ENCODE measurements at regions not wholly inside any gene's neighbourhood (a gene's known extent, or its start where the extent isn't known, plus 50 kb on each side); places are given as distances from the start of the nearest gene placed in this dataset.
A peak's percentile ranks its signal among the peaks of the same experiment; 100 is the strongest.

DNA sequence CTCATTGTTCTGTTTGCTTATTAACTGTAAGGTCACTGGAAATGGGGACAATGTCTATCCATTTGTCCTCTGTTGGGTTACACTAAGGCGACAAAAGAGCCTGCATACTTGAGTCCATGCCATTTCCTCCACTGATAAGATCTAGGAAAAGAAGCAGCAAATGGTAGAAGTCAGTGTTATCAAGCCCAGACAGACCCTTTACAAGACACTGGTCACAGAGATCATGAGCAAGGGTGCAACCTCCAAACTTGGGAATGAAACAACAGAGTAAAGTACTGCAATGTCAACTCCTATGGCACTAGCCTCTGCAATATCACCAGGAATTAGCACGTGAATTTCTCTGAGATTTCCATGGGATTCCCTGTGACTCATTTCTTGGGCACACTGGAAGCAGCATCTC lies 126.9 kb downstream of the ID4 start:
- DNase-seq, result no peak

DNA sequence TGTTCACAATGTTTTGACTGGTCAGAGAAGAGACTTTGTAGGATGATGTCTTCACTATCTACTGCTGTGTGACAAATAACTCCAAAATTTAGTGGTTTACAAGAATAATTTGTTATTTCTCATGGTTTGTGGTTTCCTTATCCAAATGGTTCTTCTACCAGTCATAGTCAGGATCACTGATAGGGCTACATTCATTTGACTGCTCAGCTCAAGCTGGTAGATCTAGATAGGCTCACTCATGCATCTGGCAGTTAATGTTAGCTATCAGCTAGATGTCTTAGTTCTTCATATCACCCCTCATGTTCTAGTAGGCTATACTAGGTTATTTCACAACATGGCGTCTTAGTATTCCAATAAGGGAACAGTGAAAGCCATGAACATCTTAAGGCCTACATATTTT lies 131.0 kb downstream of the ID4 start:
- intact Hi-C loops (cut with DNase I), result no loop called here
- no peak for DNase-seq

More for the DNA sequence above, 126.9 kb downstream of the ID4 start:
- intact Hi-C loops (cut with DNase I), result no loop called here

DNA sequence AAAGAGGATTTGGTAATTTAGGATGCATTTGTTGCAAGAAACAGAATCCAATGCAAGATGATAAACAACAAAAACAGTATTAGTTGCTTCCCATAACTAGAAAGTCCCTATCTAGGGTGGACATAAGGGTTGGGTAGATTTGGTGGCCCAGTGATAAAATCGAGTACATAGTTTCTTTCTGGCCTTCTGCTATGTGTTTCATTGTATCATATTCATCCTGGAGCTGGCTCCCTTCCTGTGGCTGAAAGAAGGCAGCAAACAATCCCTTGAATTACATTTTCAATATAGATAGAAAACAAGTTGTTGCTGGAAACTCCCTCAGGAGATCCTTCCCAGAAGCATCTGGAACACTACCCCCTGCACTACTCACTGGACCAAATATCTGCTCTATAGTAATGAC lies 135.1 kb downstream of the ID4 start:
- intact Hi-C loops (cut with DNase I), result no loop called here
- no peak for DNase-seq

DNA sequence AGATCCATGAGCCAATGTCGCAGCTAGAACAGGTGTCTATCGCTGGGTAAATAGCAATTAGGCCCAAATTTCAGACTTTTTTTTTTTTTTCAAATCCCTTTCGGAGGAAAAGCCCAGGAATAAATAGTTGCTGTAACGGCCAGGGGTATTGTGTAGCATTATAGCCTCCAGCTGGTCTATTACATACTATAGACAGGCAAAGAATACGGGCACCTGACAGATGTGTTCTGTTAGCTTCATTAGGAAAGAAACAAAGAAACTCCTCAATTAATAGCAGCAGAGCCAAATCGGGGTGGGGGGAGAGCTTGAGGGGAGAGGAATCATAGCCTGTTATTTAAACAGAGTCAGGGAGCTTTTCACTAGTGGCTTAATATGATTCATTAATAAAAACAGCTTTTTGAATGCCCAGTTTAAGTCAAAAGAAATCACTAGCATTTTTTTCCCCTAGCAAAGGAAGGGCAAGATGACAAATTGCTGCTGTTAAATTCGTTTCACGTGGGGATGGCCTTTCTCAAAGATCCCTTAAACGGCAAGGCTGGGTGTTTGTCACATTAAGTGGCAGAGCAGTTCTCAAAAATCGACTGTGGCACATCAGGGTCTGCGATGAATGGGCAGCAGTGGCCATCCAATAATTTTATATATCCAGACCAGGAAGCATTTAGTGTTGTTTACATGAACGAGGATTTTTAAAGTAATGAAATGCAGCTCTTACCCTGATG lies 139.4 kb downstream of the ID4 start:
- DNase-seq, result no peak
- intact Hi-C loops (cut with DNase I), result no loop called here

DNA sequence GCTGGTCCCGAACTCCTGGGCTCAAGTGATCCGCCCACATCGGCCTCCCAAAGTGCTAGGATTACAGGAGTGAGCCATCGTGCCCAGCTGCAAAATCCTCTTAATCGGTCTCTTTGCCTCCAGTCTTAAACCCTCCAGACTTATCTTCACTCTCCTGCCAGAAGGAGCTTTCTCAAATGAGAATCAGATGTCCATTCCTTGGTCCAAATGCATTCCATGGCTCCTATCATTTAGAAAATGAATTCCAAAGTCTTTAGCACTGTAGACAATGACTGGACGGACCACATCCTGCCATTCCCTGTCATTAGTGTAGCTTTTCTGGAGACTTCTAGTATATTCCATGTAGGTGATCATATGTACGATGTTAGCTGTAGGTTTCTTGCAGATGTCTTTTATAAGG lies 141.9 kb downstream of the ID4 start:
- no peak for DNase-seq
- intact Hi-C loops (cut with DNase I), result no loop called here

DNA sequence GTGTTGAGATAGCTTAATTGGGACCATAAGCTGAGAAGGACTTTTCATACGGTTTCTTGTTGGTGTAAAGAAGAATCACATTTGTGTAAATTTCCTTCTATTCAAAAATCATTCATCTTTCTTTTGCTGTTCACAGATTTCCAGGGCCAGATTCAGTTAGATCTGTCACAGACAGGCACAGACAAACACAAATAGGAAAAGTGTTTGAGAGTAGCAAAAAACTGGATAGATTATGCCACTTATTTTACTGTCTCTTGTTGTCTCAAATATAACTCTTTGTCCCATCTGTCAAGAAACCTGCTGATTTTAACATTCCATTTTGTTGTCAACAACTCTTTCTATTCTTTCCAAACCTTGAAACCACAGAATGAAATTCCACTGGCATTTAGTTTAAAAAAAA lies 142.8 kb downstream of the ID4 start:
- no peak for DNase-seq
- intact Hi-C loops (cut with DNase I), result no loop called here

DNA sequence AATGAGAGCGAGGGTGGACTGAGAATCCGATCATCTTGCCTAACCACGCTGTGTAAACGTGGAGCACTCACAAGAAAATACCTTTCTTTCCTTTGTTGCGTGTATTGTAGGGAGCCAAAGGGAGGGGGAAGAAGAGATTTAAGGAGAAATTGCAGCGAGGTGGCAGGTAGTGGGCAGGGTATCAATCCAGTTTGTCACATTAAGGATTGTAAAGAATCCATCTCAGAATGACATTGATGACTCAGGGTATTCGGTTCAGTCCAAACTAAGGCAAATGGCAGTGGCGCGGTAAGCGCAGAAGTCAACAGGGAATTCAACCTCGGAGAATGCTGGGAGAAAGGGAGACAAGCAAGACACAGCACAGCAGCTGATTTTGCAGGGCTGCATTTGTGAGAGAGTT lies 146.2 kb downstream of the ID4 start:
- peak in 38 of 42 donors; percentile 3 to 81 (median 42) for DNase-seq
- intact Hi-C loops (cut with DNase I), result no loop called here

DNA sequence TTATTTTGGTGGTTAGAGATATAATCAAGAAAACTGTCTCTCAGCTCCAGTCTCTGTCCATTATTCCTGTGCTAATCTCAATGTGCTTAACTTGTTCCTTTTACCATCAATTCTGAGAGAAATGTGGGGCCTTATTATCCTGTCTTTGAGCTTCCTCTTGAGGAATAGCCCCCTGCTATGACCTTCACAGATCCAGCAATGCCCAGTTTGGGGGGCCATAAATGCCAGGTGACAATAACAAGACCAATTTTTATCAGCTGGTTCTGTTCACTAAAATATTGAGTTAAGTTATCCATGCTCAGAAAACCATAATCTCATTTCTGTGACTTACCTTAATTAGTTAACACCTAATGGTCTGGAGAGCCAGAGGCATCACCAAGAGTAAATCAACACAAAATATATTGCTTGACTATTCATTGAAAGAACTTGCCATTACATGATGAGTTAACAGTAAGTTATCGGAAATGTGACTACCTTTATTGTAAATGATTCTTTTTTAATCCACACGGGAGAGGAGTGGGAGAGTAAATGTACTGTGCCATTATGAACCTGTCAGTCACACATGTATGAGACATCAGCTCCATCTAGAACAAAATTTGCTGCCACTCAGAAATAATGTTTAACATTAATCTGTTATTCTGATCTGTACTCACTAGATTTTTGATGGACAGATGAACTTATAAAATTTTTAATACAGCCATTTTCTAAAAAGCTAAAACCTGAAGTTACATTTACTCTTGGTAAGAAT lies 149.7 kb downstream of the ID4 start:
- intact Hi-C loops (cut with DNase I), result no loop called here
- peak in 3 of 42 donors; percentile 16 to 36 (median 16) for DNase-seq

DNA sequence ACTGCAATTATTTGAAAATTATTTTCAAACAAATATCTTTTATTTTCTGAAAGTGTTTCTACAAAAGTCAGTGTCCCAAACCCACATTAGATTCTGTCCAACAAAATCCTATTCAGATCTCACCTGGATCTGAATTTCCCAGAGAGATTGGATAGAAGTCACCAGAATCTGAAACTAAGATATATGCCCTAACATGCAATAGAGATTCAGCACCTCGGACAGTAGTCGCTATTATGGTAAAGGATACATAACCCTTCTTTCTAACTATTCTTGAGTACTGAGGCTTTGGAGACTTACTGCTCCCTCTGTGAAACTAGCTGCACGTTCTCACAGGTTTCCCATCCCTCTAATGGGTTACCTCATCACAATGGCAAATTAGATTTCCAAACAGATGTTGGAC lies 151.4 kb downstream of the ID4 start:
- intact Hi-C loops (cut with DNase I), result no loop called here
- no peak for DNase-seq

DNA sequence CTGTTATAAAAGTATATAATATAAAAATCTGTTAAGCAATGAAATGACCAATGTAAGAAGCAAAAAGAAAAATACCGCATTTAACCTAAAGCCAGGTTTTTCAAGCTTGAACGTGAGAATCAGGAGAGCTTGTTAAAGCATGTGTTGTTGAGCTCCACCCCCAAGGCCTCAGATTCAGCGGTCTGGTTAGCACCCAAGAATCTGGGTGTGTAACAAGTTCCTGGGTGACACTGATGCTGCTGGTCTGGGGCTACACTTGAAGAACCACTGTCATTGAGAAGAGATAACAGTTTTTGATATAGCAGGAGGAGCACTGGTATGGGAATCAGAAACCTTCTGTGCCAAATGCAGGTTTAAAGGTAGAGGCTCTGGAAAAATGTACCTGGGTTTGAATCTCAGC lies 154.0 kb downstream of the ID4 start:
- no peak for DNase-seq
- intact Hi-C loops (cut with DNase I), result no loop called here

DNA sequence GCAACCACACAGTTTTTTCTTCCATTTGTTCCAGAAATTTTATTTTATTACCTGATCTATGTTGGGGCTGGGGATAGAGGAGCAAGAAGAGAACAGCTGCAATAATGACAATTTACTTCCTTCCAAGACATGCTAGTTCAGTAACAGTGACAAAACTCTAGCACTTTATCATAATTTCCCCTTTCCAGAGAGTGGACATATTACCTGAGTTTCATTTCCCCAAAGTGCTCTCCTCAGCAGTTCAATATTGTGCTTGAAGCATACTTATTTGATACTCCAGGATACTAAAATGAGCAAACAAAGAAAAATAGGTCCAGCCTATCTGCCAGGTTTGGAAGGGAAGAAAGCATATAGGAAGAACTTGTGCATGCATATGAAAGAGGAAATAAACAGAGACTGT lies 157.7 kb downstream of the ID4 start:
- intact Hi-C loops (cut with DNase I), result no loop called here
- no peak for DNase-seq

DNA sequence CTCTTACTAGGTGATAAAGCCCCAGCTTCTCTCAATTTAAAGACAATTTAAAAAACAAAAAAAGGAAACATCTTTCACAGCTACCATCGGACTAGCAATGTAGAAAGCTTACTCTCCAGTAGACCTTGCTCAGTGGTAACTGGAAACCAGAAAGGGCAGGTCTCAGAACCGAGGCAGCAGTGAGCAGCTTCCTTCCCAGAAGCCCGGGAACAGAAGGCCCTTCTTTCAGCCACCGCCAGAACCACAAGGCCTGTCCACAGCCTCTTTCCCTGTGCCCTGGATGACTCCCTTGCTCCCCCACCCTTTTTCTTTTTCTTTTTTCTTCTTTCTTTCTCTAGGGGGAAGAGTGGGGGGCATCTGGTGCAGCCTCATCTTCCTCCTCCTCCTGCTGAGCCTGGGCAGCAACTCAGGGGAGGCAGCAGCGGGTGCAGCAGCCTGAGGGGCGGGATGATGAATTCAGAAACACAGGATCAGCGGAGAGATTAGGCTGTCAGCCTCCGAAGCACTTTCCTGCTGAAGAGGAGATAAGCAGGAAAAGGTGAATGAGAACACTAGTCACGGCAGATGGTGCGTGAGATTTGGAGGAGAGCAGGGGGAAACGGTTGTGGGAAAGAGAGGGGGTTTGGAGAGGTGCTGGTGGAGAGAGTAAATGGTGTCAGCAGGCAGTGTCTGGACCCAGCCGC lies 158.5 kb downstream of the ID4 start:
- intact Hi-C loops (cut with DNase I), result no loop called here

DNA sequence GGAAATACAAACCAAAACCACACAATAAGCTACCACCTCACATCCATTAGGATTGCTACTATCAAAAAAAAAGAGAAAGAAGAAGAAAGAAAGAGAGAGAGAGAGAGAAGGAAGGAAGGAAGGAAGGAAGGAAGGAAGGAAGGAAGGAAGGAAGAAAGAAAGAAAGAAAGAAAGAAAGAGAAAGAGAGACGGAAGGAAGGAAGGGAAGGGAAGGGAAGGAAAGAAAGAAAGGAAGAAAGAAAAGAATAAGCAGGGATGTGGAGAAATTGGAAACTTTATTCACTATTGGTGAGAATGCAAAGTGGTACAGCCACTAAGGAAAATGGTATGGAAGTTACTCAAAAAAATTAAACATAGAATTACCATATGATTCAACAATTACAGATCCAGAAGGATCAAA lies 159.9 kb downstream of the ID4 start:
- intact Hi-C loops (cut with DNase I), result no loop called here
- DNase-seq, result no peak

More for the DNA sequence above, 158.5 kb downstream of the ID4 start:
- peak in 10 of 42 donors; percentile 10 to 56 (median 36) for DNase-seq

DNA sequence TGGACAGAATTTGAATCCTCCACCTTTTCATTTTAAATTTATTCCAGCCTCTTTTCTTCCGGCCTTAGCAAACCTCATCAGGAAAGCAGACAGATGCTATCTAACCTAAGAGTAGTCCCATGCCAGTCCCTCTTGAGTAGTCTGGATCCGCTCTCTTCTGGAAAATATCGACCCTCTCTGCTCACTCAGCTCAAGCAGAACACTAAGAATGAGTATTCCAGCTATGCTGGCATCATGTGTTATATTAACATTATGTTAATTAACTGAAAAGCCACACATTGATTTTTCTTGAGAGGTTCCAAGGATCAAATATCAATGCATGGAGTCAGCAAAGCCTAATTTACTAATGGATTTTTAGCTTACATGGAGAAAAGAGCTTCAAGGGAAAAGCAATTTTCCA lies 161.4 kb downstream of the ID4 start:
- intact Hi-C loops (cut with DNase I), result no loop called here
- no peak for DNase-seq

DNA sequence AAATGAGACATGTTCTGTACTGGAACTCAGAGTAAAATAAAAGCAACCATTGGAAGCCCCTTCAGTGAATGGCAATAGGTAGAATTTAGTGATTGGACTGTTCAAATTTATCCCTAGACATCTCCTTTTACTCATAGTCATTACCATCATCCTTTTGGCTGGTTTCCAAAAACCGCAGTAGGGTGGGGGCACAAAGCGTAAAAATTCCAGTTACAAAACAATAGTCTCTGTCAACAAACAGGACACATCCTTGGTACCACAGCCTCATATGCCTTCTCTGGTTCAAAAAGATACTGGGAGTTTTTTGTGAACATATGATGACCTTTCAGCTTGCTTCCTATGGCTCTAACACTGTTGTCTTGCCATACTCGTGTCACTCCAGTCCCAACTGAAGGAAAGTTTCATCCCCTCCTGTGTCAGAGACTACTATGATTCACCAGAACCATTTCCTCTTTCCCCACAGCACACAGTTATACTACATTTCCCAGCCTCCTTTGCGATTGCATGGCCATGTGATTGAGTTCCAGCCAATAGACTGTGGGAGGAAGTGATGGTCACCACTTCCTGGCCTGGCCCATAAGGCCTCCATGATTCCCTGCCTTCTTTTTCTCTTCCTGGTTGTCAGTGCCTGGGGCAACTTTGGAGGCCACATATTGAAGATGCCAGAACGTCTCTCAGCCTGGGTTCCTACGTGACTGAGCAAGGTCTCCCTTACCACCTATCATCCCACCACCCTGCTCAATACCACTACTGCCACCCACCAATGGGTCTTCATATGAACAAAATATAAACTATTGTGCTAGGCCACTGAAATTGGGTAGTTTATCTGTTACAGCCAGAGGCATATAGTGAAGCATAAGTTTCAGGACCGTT lies 162.4 kb downstream of the ID4 start:
- DNase-seq, result no peak
- intact Hi-C loops (cut with DNase I), result no loop called here

DNA sequence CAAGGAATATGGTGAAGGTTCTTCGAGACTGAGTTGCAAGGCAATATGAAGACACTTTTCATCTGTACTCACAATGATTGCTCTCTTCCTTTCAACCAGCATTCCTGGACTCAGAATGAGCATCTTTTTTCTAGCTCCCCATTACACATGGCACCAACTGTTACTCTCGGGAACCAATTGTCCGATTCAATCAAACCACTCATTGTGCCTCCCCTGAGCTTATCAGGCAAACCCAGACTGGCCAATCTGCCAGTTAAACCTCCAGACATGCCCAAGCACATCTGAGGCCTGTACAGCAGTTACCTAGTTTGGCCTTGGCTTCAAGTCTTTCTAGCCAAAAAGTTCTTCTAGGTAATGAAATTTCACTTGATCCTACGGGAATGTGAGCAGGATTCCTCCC lies 164.1 kb downstream of the ID4 start:
- intact Hi-C loops (cut with DNase I), result no loop called here

DNA sequence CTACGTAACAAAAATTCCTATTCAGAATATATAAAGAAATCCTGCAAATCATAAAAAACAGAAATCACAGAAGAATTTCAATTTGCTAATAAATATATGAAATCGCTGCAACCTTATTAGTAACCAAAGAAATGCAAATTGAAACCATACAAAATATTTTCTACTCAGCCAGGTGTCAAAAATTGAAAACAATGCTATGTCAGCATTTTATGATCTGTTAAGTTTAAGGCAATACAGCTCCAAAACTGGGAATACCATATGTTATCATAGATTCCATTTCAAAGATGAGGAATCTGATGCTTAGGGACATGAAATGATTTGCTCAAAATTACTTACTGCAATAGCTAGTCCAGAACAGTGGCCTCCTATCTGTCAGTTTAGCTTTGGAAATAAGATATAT lies 168.9 kb downstream of the ID4 start:
- intact Hi-C loops (cut with DNase I), result no loop called here
- DNase-seq, result no peak

More for the DNA sequence above, 164.1 kb downstream of the ID4 start:
- no peak for DNase-seq

DNA sequence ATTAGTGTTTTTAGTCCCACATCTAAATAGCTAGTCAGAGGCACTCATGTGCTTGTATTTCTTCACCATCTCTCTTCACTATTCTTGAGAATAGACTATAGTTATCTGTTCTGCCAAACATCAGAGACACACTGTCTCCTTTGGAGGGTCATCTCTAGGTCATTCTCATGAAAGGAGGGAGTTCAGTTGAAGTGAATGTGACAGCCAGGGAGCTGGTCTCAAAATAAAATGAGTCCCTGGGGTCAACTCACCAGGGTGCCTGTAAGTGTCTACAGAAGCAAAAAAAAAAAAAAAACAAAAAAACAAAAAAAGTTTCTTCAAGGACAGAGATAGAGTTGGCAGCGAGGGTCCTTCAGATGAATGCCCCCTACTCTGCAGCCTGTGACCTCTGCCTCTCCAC lies 171.0 kb downstream of the ID4 start:
- no peak for DNase-seq
- intact Hi-C loops (cut with DNase I), result no loop called here

Data from head of caudate nucleus (tissue), 42 donors.